Suprapubic skin (tissue), 4 donors: ENCODE measurements at regions not wholly inside any gene's neighbourhood (a gene's known extent, or its start where the extent isn't known, plus 50 kb on each side); places are given as distances from the start of the nearest gene placed in this dataset.

ENCODE experiments used
- CTCF ChIP-seq, 2 donors: fragments of 200-600 bp in 1 of 2; fragments of 450-650 bp in 1 of 2; sonication (generic) in 1 of 2; IDR thresholded peaks; one replicate each; pipeline ENCODE4 v1.5.1; 2016 to 2019; ENCODE audit warnings: antibody characterized with exemption in 2 of 2, mild to moderate bottlenecking in 1 of 2, moderate library complexity in 1 of 2
- EP300 ChIP-seq: sonication (generic); formaldehyde crosslinking; IDR thresholded peaks from one replicate; pipeline ENCODE4 v1.6.1; 2017; ENCODE audit warnings: antibody characterized with exemption
- POLR2A ChIP-seq, 2 donors: fragments of 450-650 bp; IDR thresholded peaks; one replicate each; pipeline ENCODE4 v1.6.1; 2017; ENCODE audit warnings: antibody characterized with exemption in 2 of 2, mild to moderate bottlenecking in 2 of 2, moderate library complexity in 2 of 2
- POLR2AphosphoS5 ChIP-seq, 3 donors: sonication (generic); formaldehyde crosslinking; IDR thresholded peaks; one replicate each; pipeline ENCODE4 v1.6.1; 2017; ENCODE audit warnings: antibody characterized with exemption in 3 of 3

- no peak for TF ChIP-seq CTCF (IDR thresholded peaks at IDR 0.05)
- no peak for TF ChIP-seq POLR2A (IDR thresholded peaks at IDR 0.05)
- TF ChIP-seq EP300, result no peak
- TF ChIP-seq POLR2AphosphoS5 (IDR thresholded peaks at IDR 0.05), result no peak
Observed at GRCh38 chr6:19435755-19436154, 401.4 kb upstream of the ID4 start.
